HFFc6 (cell line): ENCODE measurements at regions not wholly inside any gene's neighbourhood (a gene's known extent, or its start where the extent isn't known, plus 50 kb on each side); places are given as distances from the start of the nearest gene placed in this dataset.

ENCODE experiments used
- DNase-seq: peaks from one replicate; pipeline ENCODE4 v3.0.0-alpha.2; 2018
- H3K27ac Mint-ChIP-seq: 2 replicates; pipeline ENCODE4 v1.8.0; 2020; ENCODE audit warnings: mild to moderate bottlenecking, mixed read lengths
- H3K27me3 Mint-ChIP-seq: 2 replicates; pipeline ENCODE4 v1.8.0; 2021; ENCODE audit warnings: mild to moderate bottlenecking, moderate library complexity, mixed read lengths; ENCODE audit not compliant: insufficient read depth
- H3K36me3 Mint-ChIP-seq: 2 replicates; pipeline ENCODE4 v1.8.0; 2021; ENCODE audit warnings: low read depth, mixed read lengths
- H3K4me1 Mint-ChIP-seq: 2 replicates; pipeline ENCODE4 v1.8.0; 2020; ENCODE audit warnings: low read depth, mixed read lengths
- H3K4me3 Mint-ChIP-seq: 2 replicates; pipeline ENCODE4 v1.8.0; 2020; ENCODE audit warnings: mild to moderate bottlenecking, moderate library complexity, mixed read lengths
- H3K9me3 Mint-ChIP-seq: 2 replicates; pipeline ENCODE4 v1.8.0; 2020; ENCODE audit warnings: mild to moderate bottlenecking, mixed read lengths
- TF ChIP-seq, protein P1 (sequence below): fragments of 200-600 bp; sonication (generic); IDR thresholded peaks from 2 replicates; pipeline ENCODE4 v1.5.0; 2021; ENCODE audit warnings: antibody characterized with exemption, mild to moderate bottlenecking

GRCh38 chr5:86074297-86074696, 543.4 kb upstream of the COX7C start:
- Mint-ChIP-seq H3K4me3 (no peak overlapping the region), H3K9me3 (peaks cover 12% of the 10 kb centered on the region), H3K36me3 (no peaks in the 10 kb centered on the region), H3K27me3 (no peaks in the 10 kb centered on the region), H3K4me1 (no peaks in the 10 kb centered on the region), H3K27ac (no peak overlapping the region)
- DNase-seq, result no peak
- TF ChIP-seq, protein P1, sequence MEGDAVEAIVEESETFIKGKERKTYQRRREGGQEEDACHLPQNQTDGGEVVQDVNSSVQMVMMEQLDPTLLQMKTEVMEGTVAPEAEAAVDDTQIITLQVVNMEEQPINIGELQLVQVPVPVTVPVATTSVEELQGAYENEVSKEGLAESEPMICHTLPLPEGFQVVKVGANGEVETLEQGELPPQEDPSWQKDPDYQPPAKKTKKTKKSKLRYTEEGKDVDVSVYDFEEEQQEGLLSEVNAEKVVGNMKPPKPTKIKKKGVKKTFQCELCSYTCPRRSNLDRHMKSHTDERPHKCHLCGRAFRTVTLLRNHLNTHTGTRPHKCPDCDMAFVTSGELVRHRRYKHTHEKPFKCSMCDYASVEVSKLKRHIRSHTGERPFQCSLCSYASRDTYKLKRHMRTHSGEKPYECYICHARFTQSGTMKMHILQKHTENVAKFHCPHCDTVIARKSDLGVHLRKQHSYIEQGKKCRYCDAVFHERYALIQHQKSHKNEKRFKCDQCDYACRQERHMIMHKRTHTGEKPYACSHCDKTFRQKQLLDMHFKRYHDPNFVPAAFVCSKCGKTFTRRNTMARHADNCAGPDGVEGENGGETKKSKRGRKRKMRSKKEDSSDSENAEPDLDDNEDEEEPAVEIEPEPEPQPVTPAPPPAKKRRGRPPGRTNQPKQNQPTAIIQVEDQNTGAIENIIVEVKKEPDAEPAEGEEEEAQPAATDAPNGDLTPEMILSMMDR, result no peak

DNA sequence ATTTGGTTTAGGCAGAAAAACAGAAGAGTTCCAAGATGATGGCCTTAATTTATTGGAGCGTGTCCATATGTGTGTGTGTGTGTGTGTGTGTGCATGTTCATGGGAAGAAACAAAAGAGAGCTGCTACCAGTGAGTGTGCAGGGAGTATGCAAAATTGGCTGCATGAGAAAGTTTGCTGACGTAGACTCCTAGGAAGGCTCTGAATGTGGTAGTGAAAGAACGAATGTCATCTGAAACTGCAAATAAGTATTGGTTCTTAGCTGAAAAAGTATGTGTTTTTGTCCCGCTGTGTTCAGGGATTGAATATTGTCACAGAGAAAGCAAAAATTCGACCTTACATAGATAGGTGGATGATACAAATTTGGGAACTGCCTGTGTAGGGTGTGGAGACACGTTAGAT, 542.6 kb upstream of the COX7C start:
- no peak for DNase-seq
- TF ChIP-seq, protein P1, result no peak
- no peak overlapping the region for H3K27ac Mint-ChIP-seq
- no peaks in the 10 kb centered on the region for H3K4me1 Mint-ChIP-seq
- no peaks in the 10 kb centered on the region for H3K27me3 Mint-ChIP-seq
- no peaks in the 10 kb centered on the region for H3K36me3 Mint-ChIP-seq
- peaks cover 16% of the 10 kb centered on the region for H3K9me3 Mint-ChIP-seq
- no peak overlapping the region for H3K4me3 Mint-ChIP-seq

GRCh38 chr5:86095092-86095491, 522.6 kb upstream of the COX7C start:
- H3K4me1 Mint-ChIP-seq, result no peaks in the 10 kb centered on the region
- no peaks in the 10 kb centered on the region for H3K27me3 Mint-ChIP-seq
- no peaks in the 10 kb centered on the region for H3K36me3 Mint-ChIP-seq
- peaks cover 16% of the 10 kb centered on the region for H3K9me3 Mint-ChIP-seq
- TF ChIP-seq, protein P1, result no peak
- H3K4me3 Mint-ChIP-seq, result no peak overlapping the region
- H3K27ac Mint-ChIP-seq, result no peak overlapping the region
- no peak for DNase-seq

- TF ChIP-seq, protein P1, result no peak
- Mint-ChIP-seq H3K4me3 (no peak overlapping the region), H3K9me3 (peaks cover 26% of the 10 kb centered on the region), H3K36me3 (no peaks in the 10 kb centered on the region), H3K27me3 (no peaks in the 10 kb centered on the region), H3K27ac (no peak overlapping the region), H3K4me1 (no peaks in the 10 kb centered on the region)
- DNase-seq, result no peak
Measured at GRCh38 chr5:86101966-86102365, 515.8 kb upstream of the COX7C start.

GRCh38 chr5:86108825-86109224, 508.9 kb upstream of the COX7C start:
- Mint-ChIP-seq H3K4me3 (no peak overlapping the region), H3K27ac (no peak overlapping the region), H3K27me3 (no peaks in the 10 kb centered on the region), H3K36me3 (0 out of 2 replicates have a peak, but pooled peaks cover 8% of the 10 kb centered on the region), H3K4me1 (no peaks in the 10 kb centered on the region), H3K9me3 (peaks cover 34% of the 10 kb centered on the region)
- DNase-seq, result no peak
- TF ChIP-seq, protein P1, result no peak

GRCh38 chr5:86112249-86112648, 505.5 kb upstream of the COX7C start:
- Mint-ChIP-seq H3K4me3 (no peak overlapping the region), H3K36me3 (0 out of 2 replicates have a peak, but pooled peaks cover 8% of the 10 kb centered on the region), H3K9me3 (peaks cover 33% of the 10 kb centered on the region), H3K27ac (no peak overlapping the region), H3K27me3 (no peaks in the 10 kb centered on the region), H3K4me1 (no peaks in the 10 kb centered on the region)
- TF ChIP-seq, protein P1, result no peak
- DNase-seq, result no peak
